ENCODE measurements at regions not wholly inside any gene's neighbourhood (a gene's known extent, or its start where the extent isn't known, plus 50 kb on each side); places are given as distances from the start of the nearest gene placed in this dataset.

GRCh38 chr17:62193249-62193648, 128.2 kb upstream of the MED13 start:
- no peak for TF ChIP-seq CTCF (IDR thresholded peaks at IDR 0.05)
- WGBS, 2 donors, result 96 to 97% methylated on average over 4 of the region's 4 CpGs

DNA sequence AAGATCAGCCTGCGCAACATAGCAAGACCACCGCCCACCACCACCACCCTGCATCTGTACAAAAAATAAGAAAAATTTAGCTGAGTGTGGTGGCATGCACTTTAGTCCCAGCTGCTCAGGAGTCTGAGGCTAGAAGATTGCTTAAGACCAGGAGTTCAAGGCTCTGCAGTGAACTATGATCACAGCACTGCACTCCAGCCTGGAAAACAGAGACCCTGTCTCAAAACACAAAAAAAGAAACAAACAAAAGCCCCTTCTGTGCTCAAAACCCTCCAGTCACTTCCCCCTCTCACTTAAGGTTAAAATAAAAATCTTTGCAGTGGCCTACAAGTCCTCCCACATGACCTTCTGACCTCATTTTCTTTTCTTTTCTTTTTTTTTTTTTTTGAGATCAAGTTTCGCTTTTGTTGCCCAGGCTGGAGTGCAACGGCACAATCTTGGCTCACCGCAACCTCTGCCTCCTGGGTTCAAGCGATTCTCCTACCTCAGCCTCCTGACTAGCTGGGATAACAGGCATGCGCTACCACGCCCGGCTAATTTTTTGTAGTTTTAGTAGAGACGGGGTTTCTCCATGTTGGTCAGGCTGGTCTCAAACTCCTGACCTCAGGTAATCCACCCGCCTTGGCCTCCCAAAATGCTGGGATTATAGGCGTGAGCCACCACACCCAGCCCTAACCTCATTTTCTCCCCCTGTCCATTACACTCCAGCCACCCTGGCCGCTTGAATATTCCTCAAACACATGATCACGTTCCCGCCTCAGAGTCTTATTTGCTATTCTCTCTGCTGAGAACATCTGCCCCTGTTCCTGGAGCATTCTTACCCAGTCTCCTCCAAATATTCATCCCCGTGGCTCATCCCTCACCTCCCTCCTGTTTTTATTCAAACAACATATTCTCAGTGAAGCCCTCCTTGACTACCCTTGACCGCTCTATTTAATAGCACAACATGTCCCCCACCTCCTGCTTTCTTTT, 126.6 kb upstream of the MED13 start:
- H3K9me3 ChIP-seq, result peaks cover 0 to 21% (median 4%) of the 10 kb centered on the region in 11 donors
- DNase-seq (no peak), ATAC-seq (no peak)
- H3K27ac ChIP-seq, result no peak overlapping the region
- no peak for TF ChIP-seq CTCF (IDR thresholded peaks at IDR 0.05)
- no peaks in the 10 kb centered on the region for H3K27me3 ChIP-seq
- H3K4me1 ChIP-seq, result no peaks in the 10 kb centered on the region
- H3K4me3 ChIP-seq, result no peak overlapping the region
- no peaks in the 10 kb centered on the region for H3K36me3 ChIP-seq
- intact Hi-C loops (cut with DNase I), result no loop called here
- WGBS, 2 donors, result 87 to 88% methylated on average over 17 of the region's 17 CpGs

More at GRCh38 chr17:62193249-62193648, 128.2 kb upstream of the MED13 start:
- Histone ChIP-seq H3K27me3 (no peaks in the 10 kb centered on the region), H3K4me1 (no peaks in the 10 kb centered on the region), H3K36me3 (no peaks in the 10 kb centered on the region), H3K4me3 (no peak overlapping the region), H3K27ac (no peak overlapping the region), H3K9me3 (peaks cover 0 to 21% (median 4%) of the 10 kb centered on the region in 11 donors)
- no peak for ATAC-seq
- DNase-seq, result no peak
- intact Hi-C loops (cut with DNase I), result no loop called here

GRCh38 chr17:62189377-62189776, 124.3 kb upstream of the MED13 start:
- no peak for TF ChIP-seq CTCF (IDR thresholded peaks at IDR 0.05)
- Histone ChIP-seq H3K27ac (no peak overlapping the region), H3K27me3 (no peaks in the 10 kb centered on the region), H3K36me3 (no peaks in the 10 kb centered on the region), H3K4me1 (no peaks in the 10 kb centered on the region), H3K9me3 (no peaks in the 10 kb centered on the region), H3K4me3 (no peak overlapping the region)
- ATAC-seq (no peak), DNase-seq (no peak)
- intact Hi-C loops (cut with DNase I), result no loop called here
- 87 to 90% methylated on average over 6 of the region's 6 CpGs for WGBS, 2 donors

- Histone ChIP-seq H3K4me3 (no peak overlapping the region), H3K27ac (no peak overlapping the region), H3K27me3 (no peaks in the 10 kb centered on the region), H3K4me1 (no peaks in the 10 kb centered on the region), H3K36me3 (no peaks in the 10 kb centered on the region), H3K9me3 (no peaks in the 10 kb centered on the region)
- no peak for ATAC-seq
- DNase-seq, result no peak
- intact Hi-C loops (cut with DNase I), result no loop called here
- 73 to 81% methylated on average over 5 of the region's 5 CpGs for WGBS, 2 donors
- no peak for TF ChIP-seq CTCF (IDR thresholded peaks at IDR 0.05)
Measured at GRCh38 chr17:62188713-62189112, 123.6 kb upstream of the MED13 start.
